Progenitor cell of endocrine pancreas (in vitro differentiated cells): ENCODE measurements at regions not wholly inside any gene's neighbourhood (a gene's known extent, or its start where the extent isn't known, plus 50 kb on each side); places are given as distances from the start of the nearest gene placed in this dataset.

Source experiments
- DNase-seq: peaks from one replicate; pipeline ENCODE4 v3.0.0; 2021; ENCODE audit warnings: low spot score; ENCODE audit not compliant: unreplicated experiment
- H3K27ac Mint-ChIP-seq: 2 replicates; pipeline ENCODE4 v1.8.0; 2021; ENCODE audit warnings: mild to moderate bottlenecking, moderate library complexity, mixed read lengths
- H3K27me3 Mint-ChIP-seq: 2 replicates; pipeline ENCODE4 v1.8.0; 2021; ENCODE audit warnings: mixed read lengths
- H3K36me3 Mint-ChIP-seq: 2 replicates; pipeline ENCODE4 v1.8.0; 2022; ENCODE audit warnings: mixed read lengths; ENCODE audit not compliant: insufficient read depth
- H3K4me1 Mint-ChIP-seq: 2 replicates; pipeline ENCODE4 v1.8.0; 2021; ENCODE audit warnings: low read depth, mixed read lengths
- H3K4me3 Mint-ChIP-seq: 2 replicates; pipeline ENCODE4 v1.8.0; 2021; ENCODE audit warnings: low read depth, mild to moderate bottlenecking, moderate library complexity, mixed read lengths
- H3K9me3 Mint-ChIP-seq: 2 replicates; pipeline ENCODE4 v1.8.0; 2021; ENCODE audit warnings: low read depth, mixed read lengths
- TF ChIP-seq, protein P1 (sequence below): fragments of 200-600 bp; sonication (generic); IDR thresholded peaks from one replicate; pipeline ENCODE4 v1.5.0; 2021; ENCODE audit warnings: antibody characterized with exemption, mild to moderate bottlenecking; ENCODE audit not compliant: unreplicated experiment

DNA sequence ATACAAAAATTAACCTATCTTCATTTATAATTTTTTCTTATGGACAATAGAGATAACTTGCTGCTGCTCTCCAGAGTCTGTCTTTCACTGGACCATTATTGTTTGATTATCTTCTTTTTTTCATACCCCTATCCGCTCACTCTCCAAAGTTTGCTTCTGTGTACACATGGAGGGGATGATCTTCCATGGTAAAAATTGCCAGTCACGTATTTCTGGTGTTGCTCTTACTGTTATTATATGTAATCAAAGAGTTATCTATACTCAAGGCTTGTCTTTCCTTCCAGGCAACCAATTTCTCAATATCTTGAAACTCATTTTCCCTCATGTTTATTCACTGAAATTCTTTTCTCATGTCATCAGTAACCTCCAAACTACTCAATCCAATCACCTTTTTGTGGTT, 817.8 kb upstream of the NECTIN3 start:
- TF ChIP-seq, protein P1, sequence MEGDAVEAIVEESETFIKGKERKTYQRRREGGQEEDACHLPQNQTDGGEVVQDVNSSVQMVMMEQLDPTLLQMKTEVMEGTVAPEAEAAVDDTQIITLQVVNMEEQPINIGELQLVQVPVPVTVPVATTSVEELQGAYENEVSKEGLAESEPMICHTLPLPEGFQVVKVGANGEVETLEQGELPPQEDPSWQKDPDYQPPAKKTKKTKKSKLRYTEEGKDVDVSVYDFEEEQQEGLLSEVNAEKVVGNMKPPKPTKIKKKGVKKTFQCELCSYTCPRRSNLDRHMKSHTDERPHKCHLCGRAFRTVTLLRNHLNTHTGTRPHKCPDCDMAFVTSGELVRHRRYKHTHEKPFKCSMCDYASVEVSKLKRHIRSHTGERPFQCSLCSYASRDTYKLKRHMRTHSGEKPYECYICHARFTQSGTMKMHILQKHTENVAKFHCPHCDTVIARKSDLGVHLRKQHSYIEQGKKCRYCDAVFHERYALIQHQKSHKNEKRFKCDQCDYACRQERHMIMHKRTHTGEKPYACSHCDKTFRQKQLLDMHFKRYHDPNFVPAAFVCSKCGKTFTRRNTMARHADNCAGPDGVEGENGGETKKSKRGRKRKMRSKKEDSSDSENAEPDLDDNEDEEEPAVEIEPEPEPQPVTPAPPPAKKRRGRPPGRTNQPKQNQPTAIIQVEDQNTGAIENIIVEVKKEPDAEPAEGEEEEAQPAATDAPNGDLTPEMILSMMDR = no peak
- no peak for DNase-seq

DNA sequence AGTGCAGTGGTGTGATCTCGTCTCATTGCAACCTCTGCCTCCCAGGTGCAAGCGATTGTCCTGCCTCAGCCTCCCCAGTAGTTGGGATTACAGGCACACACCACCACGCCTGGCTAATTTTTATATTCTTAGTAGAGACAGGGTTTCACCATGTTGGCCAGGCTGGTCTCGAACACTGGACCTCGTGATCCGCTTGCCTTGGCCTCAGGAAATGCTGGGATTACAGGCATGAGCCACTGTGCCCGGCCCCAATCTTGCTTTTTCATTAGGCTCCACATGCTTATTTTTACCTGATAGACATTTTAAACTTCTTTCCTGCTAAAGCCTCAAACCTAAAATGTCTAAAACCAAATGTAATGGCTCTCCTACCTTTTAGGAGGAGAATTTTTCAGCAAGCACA, 817.0 kb upstream of the NECTIN3 start:
- Mint-ChIP-seq H3K27ac (no peak overlapping the region), H3K9me3 (peaks cover 8% of the 10 kb centered on the region), H3K4me1 (no peaks in the 10 kb centered on the region), H3K36me3 (no peaks in the 10 kb centered on the region), H3K27me3 (no peaks in the 10 kb centered on the region), H3K4me3 (no peak overlapping the region)
- TF ChIP-seq, protein P1 = no peak
- DNase-seq = no peak

More for the DNA sequence above, 817.8 kb upstream of the NECTIN3 start:
- H3K4me3 Mint-ChIP-seq = no peak overlapping the region
- no peak overlapping the region for H3K27ac Mint-ChIP-seq
- peaks cover 8% of the 10 kb centered on the region for H3K9me3 Mint-ChIP-seq
- H3K27me3 Mint-ChIP-seq = no peaks in the 10 kb centered on the region
- no peaks in the 10 kb centered on the region for H3K36me3 Mint-ChIP-seq
- no peaks in the 10 kb centered on the region for H3K4me1 Mint-ChIP-seq

DNA sequence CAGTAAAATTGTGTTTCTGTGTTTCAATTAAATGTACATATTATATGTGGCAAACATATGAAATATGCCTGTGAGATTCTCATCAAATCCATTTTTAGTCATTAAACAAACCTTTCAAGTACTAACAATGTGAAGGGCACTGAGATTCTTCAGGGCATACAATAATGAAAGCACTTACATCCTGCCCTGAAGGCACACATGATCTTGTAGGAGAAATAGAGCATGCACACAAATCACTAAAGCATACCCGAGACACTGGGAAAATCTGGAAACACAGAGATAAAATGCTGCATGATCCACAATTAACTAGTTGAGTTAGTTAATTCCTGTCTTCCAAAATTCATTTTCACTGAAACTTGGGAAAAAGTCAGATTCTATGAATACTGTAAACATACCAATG, 810.5 kb upstream of the NECTIN3 start:
- no peaks in the 10 kb centered on the region for H3K36me3 Mint-ChIP-seq
- no peak for DNase-seq
- H3K9me3 Mint-ChIP-seq = peaks cover 8% of the 10 kb centered on the region

DNA sequence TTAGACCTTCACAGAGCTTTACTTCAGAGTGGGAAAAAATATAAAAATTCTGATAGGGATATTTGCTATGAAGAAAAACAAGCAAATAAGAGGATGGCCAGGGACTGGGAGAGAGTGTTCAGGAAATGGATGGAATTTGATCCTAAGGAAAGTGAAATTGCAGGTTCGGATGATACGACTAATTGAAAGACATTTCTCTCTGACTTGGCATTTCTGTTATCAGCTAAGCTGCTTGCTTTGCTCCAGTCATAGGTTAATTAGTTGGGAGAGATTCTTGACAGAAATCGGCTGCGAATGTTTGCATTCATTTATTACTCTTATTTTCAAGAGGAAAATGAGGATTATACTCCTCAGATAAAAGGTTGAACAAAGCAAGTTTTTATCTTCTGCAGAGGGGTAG, 808.7 kb upstream of the NECTIN3 start:
- no peaks in the 10 kb centered on the region for H3K27me3 Mint-ChIP-seq
- H3K36me3 Mint-ChIP-seq = no peaks in the 10 kb centered on the region
- TF ChIP-seq, protein P1 = no peak
- peaks cover 3% of the 10 kb centered on the region for H3K9me3 Mint-ChIP-seq
- H3K4me1 Mint-ChIP-seq = peaks cover 10% of the 10 kb centered on the region
- DNase-seq = no peak
- no peak overlapping the region for H3K4me3 Mint-ChIP-seq
- H3K27ac Mint-ChIP-seq = no peak overlapping the region

More for the DNA sequence above, 810.5 kb upstream of the NECTIN3 start:
- Mint-ChIP-seq H3K4me3 (no peak overlapping the region), H3K4me1 (peaks cover 10% of the 10 kb centered on the region), H3K27ac (no peak overlapping the region), H3K27me3 (no peaks in the 10 kb centered on the region)
- TF ChIP-seq, protein P1 = no peak

DNA sequence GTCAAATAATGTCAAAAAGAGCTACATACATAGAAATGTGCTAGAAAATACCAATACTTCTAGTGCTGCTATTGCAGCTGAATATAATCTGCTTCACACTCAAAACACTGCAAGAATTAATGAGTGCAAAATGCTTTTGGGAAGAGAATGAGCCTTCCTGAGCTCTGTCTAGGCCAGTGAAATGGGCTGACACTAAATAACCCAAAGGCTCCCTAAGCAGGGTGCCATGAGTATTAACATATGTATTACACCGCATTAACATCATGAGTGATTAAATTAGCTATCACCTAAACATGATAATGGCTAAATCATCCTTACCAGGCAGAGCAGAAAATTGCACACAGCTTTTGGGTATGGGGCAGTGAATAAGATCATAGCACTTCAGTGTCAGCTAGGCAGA, 806.3 kb upstream of the NECTIN3 start:
- Mint-ChIP-seq H3K27me3 (no peaks in the 10 kb centered on the region), H3K36me3 (no peaks in the 10 kb centered on the region), H3K27ac (no peak overlapping the region), H3K4me1 (peaks cover 9% of the 10 kb centered on the region), H3K4me3 (no peak overlapping the region), H3K9me3 (no peaks in the 10 kb centered on the region)
- no peak for DNase-seq
- TF ChIP-seq, protein P1 = no peak
